Endothelial cell of umbilical vein (primary cell): ENCODE measurements at regions not wholly inside any gene's neighbourhood (a gene's known extent, or its start where the extent isn't known, plus 50 kb on each side); places are given as distances from the start of the nearest gene placed in this dataset.

Experiments used
- BruUV-seq: library from RNA; stranded (reverse); fragments of 400-500 nt; replicated peaks from 2 replicates; lab custom pipeline; 2021; lab: Mats Ljungman, UMichigan
- CTCF ChIA-PET: fragments of 300-600, 350-600 bp; sonication (Branson Sonifier 250); formaldehyde crosslinking; loops from one replicate; lab custom pipeline; 2021; ENCODE audit warnings: antibody characterized with exemption, inconsistent platforms; lab: Charles Lee
- POLR2A ChIA-PET: fragments of 300-600, 350-600 bp; sonication (Branson Sonifier 250); formaldehyde crosslinking; loops from one replicate; lab custom pipeline; 2021; ENCODE audit warnings: antibody characterized with exemption, inconsistent platforms; lab: Charles Lee
- DNase-seq: peaks from one replicate; pipeline ENCODE4 v3.0.0-alpha.2; 2011; ENCODE audit warnings: low read depth, low spot score
- FAIRE-seq: peaks from 2 replicates; lab custom pipeline; 2011; peaks lifted over from hg19 to GRCh38; lab: Jason Lieb, UNC
- H2AFZ ChIP-seq: 2 replicates; pipeline ENCODE4 v1.6.0; 2012; ENCODE audit warnings: low read depth, low read length, control low read depth, inconsistent platforms
- H3K27ac ChIP-seq: 2 replicates; pipeline ENCODE4 v1.5.1; 2011; ENCODE audit warnings: low read depth, mild to moderate bottlenecking, control low read depth, low read length, moderate library complexity; ENCODE audit not compliant: insufficient read depth
- H3K27me3 ChIP-seq, 2 experiments: 2 replicates each; pipeline versions ENCODE4 v1.6.0 to v1.6.1; 2011; ENCODE audit warnings: low read length in 2 of 2, mixed read lengths in 1 of 2; ENCODE audit not compliant: control insufficient read depth in 2 of 2, insufficient read depth in 2 of 2
- H3K36me3 ChIP-seq, 2 experiments: 2 replicates in 1 of 2; 3 replicates in 1 of 2; pipeline ENCODE4 v1.5.1; 2011; ENCODE audit warnings: low read length in 2 of 2, mild to moderate bottlenecking in 1 of 2, moderate library complexity in 1 of 2; ENCODE audit not compliant: control insufficient read depth in 2 of 2, insufficient read depth in 2 of 2; ENCODE audit errors: extremely low read depth in 1 of 2
- H3K4me1 ChIP-seq: 3 replicates; pipeline ENCODE4 v1.5.1; 2011; ENCODE audit warnings: mild to moderate bottlenecking, low read length; ENCODE audit not compliant: control insufficient read depth, insufficient read depth; ENCODE audit errors: extremely low read depth
- H3K4me2 ChIP-seq: 2 replicates; pipeline ENCODE4 v1.6.1; 2011; ENCODE audit warnings: low read length, control low read depth, mixed read lengths; ENCODE audit not compliant: insufficient read depth
- H3K4me3 ChIP-seq, 3 experiments: fragments of 200-600 bp in 1 of 3; sonication (generic), shearing (Covaris generic) in 1 of 3; replicated peaks in 1 of 3; 2 replicates each; pipeline ENCODE4 v1.5.1; 2011 to 2016; ENCODE audit warnings: control low read depth in 3 of 3, low read length in 3 of 3, mild to moderate bottlenecking in 2 of 3, inconsistent platforms in 1 of 3, low read depth in 1 of 3, moderate library complexity in 1 of 3; ENCODE audit not compliant: insufficient read depth in 1 of 3
- H3K79me2 ChIP-seq: 2 replicates; pipeline ENCODE4 v1.6.0; 2012; ENCODE audit warnings: low read length, inconsistent platforms; ENCODE audit not compliant: control insufficient read depth, insufficient read depth
- H3K9ac ChIP-seq: replicated peaks from 2 replicates; pipeline ENCODE3; 2011; ENCODE audit warnings: low read length, control low read depth; ENCODE audit not compliant: insufficient read depth; ENCODE audit errors: extremely low read depth
- H3K9me1 ChIP-seq: replicated peaks from 3 replicates; pipeline ENCODE4 v1.6.0; 2011; ENCODE audit warnings: mild to moderate bottlenecking, low read length; ENCODE audit not compliant: control insufficient read depth, insufficient read depth; ENCODE audit errors: extremely low read depth
- H3K9me3 ChIP-seq: replicated peaks from 2 replicates; pipeline ENCODE4 v1.5.1; 2012; ENCODE audit warnings: low read length, inconsistent platforms; ENCODE audit not compliant: control insufficient read depth, insufficient read depth
- H4K20me1 ChIP-seq: replicated peaks from 2 replicates; pipeline ENCODE3; 2011; ENCODE audit warnings: mild to moderate bottlenecking, low read length; ENCODE audit not compliant: control insufficient read depth, insufficient read depth; ENCODE audit errors: extremely low read depth
- CTCF ChIP-seq, 2 donors: IDR thresholded peaks; 1 replicate in 1 of 2; 2 replicates in 1 of 2; pipeline ENCODE4 v1.5.1; 2011; ENCODE audit warnings: low read length in 2 of 2, mild to moderate bottlenecking in 2 of 2, moderate library complexity in 2 of 2, control low read depth in 1 of 2, inconsistent platforms in 1 of 2, low read depth in 1 of 2; ENCODE audit not compliant: insufficient read depth in 1 of 2; ENCODE audit errors: extremely low read depth in 1 of 2
- EZH2 ChIP-seq: IDR thresholded peaks from 2 replicates; pipeline ENCODE4 v1.6.1; 2012; ENCODE audit warnings: borderline replicate concordance, low read depth, mild to moderate bottlenecking, moderate library complexity, low read length, inconsistent platforms; ENCODE audit not compliant: severe bottlenecking
- FOS ChIP-seq: IDR thresholded peaks from 2 replicates; pipeline ENCODE4 v1.6.1; 2011; ENCODE audit warnings: mild to moderate bottlenecking, low read length, moderate library complexity, borderline replicate concordance; ENCODE audit not compliant: insufficient read depth
- GATA2 ChIP-seq: IDR thresholded peaks from 2 replicates; pipeline ENCODE4 v1.7.0; 2011; ENCODE audit warnings: low read depth, mild to moderate bottlenecking, moderate library complexity, mixed read lengths, low read length; ENCODE audit not compliant: insufficient read length, insufficient read depth
- JUN ChIP-seq: IDR thresholded peaks from 2 replicates; pipeline ENCODE4 v1.6.1; 2011; ENCODE audit warnings: borderline replicate concordance, low read depth; ENCODE audit not compliant: insufficient read length, insufficient read depth
- MAX ChIP-seq: IDR thresholded peaks from 2 replicates; pipeline ENCODE4 v1.6.1; 2011; ENCODE audit not compliant: insufficient read depth, insufficient read length
- MYC ChIP-seq: IDR thresholded peaks from one replicate; pipeline ENCODE4 v1.6.1; 2011; ENCODE audit warnings: mild to moderate bottlenecking, low read depth, low read length
- POLR2A ChIP-seq: IDR thresholded peaks from 2 replicates; pipeline ENCODE4 v1.6.1; 2012; ENCODE audit warnings: low read depth, mild to moderate bottlenecking, control low read depth, low read length
- POLR2AphosphoS5 ChIP-seq: IDR thresholded peaks from 2 replicates; pipeline ENCODE4 v1.6.1; 2012; ENCODE audit warnings: low read depth, mild to moderate bottlenecking, control low read depth, low read length, moderate library complexity; ENCODE audit not compliant: insufficient read depth
- dilution Hi-C: fragments of 300-500 bp; cut with MboI; formaldehyde crosslinking; loops from one replicate; pipeline ENCODE4 v1.15.0; 2019; ENCODE audit warnings: low sequenced_read_pairs; ENCODE audit not compliant: extremely low pct_ligation_motif_present
- intact Hi-C: fragments of 100-400 bp; cut with micrococcal nuclease; formaldehyde crosslinking; loops from one replicate; pipeline ENCODE4 v1.10.0; 2022

- Histone ChIP-seq H3K79me2 (no peaks in the 10 kb centered on the region), H3K4me2 (no peak overlapping the region), H3K9me1 (no peaks in the 10 kb centered on the region), H2AFZ (no peak overlapping the region), H3K9ac (no peak overlapping the region), H3K4me3 (no peak overlapping the region), H3K27ac (no peak overlapping the region), H4K20me1 (no peaks in the 10 kb centered on the region), H3K36me3 (no peaks in the 10 kb centered on the region), H3K4me1 (no peaks in the 10 kb centered on the region), H3K27me3 (no peaks in the 10 kb centered on the region), H3K9me3 (no peaks in the 10 kb centered on the region)
- ChIA-PET CTCF (no interaction called here), POLR2A (no interaction called here)
- no peak for TF ChIP-seq FOS
- TF ChIP-seq MYC: no peak
- TF ChIP-seq CTCF (IDR thresholded peaks at IDR 0.05; ENCODE audit: extremely low read depth in 1 of 2, insufficient read depth in 1 of 2, low read depth in 1 of 2, low read length in 2 of 2): no peak
- no peak for TF ChIP-seq MAX
- no peak for TF ChIP-seq JUN
- no peak for TF ChIP-seq POLR2A
- TF ChIP-seq EZH2: no peak
- TF ChIP-seq GATA2: no peak
- no peak for TF ChIP-seq POLR2AphosphoS5
- BruUV-seq: no TSS peak
- DNase-seq (no peak), FAIRE-seq (no peak)
- dilution Hi-C loops: no loop called here
- intact Hi-C loops: no loop called here
Observed at GRCh38 chr16:47886631-47887415, 269.0 kb downstream of the ABCC12 start.
